ENCODE measurements at regions not wholly inside any gene's neighbourhood (a gene's known extent, or its start where the extent isn't known, plus 50 kb on each side); places are given as distances from the start of the nearest gene placed in this dataset.
A peak's percentile ranks its signal among the peaks of the same experiment; 100 is the strongest.
"Not testable (repeated sequence)": the region's sequence is repeated elsewhere in the genome, so short reads cannot be mapped to it uniquely, and the experiment has no call there.

DNA sequence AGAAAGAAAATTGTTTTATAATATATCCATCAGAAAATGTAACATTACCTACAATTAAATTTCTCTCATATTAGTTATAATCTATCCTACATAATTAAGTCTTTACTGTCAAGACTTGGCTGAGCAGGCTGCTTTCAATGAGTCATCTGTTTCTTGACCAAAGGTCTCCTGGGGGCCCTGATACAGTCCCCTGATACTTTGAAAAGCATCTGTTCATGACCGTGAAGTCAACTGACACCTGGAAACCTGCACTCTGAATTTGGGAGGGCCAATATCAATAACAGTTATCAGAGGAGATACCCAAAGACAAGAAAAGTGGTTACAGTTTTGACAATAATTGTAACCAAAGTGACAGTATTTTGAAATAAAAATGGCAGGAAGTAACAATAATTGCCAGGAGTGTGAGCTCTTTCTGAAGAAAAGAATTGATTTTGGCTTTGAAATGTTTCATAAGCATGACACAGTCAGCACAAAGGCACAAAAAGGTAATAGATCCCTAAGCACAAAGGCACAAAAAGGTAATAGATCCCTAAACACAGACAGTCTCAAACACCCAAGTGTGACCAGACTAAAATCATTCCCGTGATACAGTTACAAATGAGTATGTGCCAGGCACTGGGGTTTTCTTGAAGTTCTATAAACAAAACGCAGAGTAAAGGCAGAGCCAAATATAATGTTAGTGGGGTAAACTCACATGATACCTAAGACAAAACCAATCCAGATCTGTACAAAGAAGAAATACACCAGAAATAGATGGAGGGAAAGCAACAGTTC is 260.7 kb downstream of the PLOD2 start:
- DNase-seq (ENCODE audit: low read depth in 2 of 2): no peak

DNA sequence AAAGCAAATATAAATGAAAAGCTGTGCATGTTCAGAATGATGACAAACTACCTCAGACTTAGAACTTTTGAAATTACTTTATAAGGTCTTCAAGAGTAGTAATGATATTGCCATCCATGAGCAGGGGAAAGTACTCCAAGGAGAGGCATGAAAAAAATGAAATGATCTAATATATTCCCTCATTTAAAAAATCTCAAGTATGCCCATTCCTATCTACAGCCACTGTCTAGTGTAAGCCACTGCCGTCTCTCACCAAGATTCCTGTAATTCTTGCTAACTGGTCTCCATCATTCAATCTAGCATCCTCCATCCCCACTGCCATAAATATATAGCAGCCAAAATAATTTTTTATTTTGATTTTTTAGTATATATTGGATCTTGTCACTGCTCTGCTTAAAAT is 258.8 kb downstream of the PLOD2 start:
- no peak for DNase-seq (ENCODE audit: low read depth in 2 of 2)

DNA sequence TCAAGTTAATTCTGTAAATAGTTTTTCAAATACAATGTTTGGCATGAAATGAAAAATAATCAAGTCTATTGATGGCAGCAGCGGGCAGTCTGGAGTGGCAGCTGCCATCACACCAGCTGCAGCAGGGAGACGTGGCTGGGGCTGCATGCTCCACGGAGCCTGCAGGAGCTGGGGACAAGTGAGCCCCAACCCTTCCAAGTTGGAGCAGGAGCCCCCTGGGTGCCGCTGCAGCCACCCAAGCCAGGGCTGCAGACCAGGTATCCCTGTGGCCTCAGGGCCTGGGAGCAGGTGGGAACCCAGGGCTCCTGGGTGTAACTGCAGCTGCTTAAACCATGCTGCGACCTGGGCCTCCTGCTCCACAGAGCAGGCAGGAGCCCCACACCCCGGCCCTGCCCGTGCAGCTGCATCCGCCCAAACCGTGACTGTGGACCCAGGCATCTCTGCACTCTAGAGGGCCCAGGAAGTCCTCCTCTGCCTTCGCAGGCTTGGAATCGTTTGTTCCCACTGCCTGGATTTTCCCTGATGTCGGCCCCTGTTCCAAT is 257.4 kb downstream of the PLOD2 start:
- DNase-seq (ENCODE audit: low read depth in 2 of 2): no peak

GRCh38 chr3:145904138-145904537 is 256.8 kb downstream of the PLOD2 start:
- no peak for DNase-seq (ENCODE audit: low read depth in 2 of 2)

GRCh38 chr3:145906301-145906700 is 254.7 kb downstream of the PLOD2 start:
- no peak for DNase-seq (ENCODE audit: low read depth in 2 of 2)

DNA sequence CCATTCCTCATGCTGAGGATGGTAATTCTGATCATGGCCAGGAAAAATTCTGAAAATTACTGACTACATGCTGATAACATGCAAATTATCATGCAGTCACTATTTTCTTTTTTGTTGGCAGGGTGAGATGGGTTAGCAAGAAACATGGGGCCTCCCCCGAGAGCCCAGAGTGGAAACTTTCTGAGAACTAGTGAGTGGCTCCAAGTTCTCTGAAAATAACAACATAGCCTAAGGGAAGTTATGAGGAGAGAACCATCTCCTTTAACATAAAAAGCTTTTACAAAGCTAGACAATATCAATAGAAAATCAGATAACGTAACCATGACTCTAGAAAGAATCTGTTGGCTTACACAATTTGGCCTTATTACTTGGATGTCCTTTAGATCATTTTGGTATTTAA is 254.2 kb downstream of the PLOD2 start:
- DNase-seq (ENCODE audit: low read depth in 2 of 2): no peak

DNA sequence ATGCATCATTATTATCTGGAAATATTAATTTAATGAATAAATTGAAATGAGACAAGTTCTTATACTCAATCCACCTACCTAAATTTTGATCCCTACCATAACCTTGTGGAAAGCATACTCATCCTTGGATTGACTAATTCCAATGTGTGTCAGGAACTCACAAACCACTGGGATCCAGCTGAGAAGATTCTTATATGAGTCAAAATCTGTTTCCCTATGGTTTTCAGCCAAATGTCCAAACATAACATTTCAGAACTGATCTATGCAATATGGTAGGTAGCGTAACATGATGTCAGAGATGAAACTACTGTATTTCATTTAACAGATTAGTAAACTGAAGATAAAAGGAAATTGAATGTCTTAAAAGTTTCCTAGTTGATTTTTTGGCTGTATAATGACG is 250.0 kb downstream of the PLOD2 start:
- no peak for DNase-seq (ENCODE audit: low read depth in 2 of 2)

GRCh38 chr3:145915787-145916186 is 245.2 kb downstream of the PLOD2 start:
- no peak for DNase-seq (ENCODE audit: low read depth in 2 of 2)

DNA sequence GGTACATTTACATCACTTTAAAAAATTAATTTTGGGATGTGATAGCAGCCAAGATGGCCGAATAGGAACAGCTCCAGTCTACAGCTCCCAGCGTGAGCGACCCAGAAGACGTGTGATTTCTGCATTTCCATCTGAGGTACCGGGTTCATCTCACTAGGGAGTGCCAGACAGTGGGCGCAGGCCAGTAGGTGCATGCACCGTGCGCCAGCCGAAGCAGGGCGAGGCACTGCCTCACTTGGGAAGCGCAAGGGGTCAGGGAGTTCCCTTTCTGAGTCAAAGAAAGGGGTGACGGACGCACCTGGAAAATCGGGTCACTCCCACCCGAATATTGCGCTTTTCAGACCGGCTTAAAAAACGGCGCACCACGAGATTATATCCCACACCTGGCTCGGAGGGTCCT is 233.2 kb downstream of the PLOD2 start:
- DNase-seq (ENCODE audit: low read depth in 2 of 2): not testable (repeated sequence)

GRCh38 chr3:145936971-145937370 is 224.0 kb downstream of the PLOD2 start:
- peak; percentile 56 to 62 for DNase-seq (ENCODE audit: low read depth in 2 of 2)

GRCh38 chr3:145939431-145939830 is 221.6 kb downstream of the PLOD2 start:
- DNase-seq (ENCODE audit: low read depth in 2 of 2): no peak

DNA sequence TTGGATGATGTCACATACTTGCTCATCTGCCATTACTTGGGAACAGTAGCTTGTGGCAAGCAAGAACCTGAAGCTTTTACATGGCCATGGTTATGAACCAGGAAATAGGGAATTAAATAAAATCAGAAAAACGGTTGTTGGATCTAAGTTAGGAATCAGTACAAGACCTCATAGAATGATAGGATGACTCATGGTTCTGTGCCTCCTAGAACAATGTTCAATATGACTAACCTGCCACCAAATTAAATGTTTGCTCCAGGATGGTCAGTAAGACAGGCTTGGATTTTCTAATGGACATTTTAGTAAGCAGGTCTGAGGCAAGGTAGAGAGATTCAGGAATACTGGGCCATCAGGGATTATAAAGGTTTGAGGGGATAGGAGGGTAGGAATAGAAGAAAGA is 218.9 kb downstream of the PLOD2 start:
- DNase-seq (ENCODE audit: low read depth in 2 of 2): no peak

DNA sequence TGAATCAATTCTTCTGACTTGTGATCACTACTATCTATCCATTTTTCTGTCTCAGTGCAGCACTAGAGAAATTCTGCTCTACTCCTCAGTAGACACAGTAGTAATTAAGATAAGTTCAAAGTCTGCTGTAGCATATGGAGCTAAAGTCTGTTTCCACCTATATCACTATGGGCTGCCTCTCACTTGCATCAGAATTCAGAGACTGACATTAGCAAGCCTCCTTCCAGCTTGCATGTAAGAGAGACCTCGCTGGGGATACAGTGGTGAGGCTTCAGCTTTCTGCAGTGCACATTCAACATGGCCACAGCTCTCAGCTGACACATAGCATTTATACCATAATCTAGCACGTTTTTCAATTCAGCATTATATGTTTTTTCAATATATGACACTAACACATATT is 217.0 kb downstream of the PLOD2 start:
- no peak for DNase-seq (ENCODE audit: low read depth in 2 of 2)

DNA sequence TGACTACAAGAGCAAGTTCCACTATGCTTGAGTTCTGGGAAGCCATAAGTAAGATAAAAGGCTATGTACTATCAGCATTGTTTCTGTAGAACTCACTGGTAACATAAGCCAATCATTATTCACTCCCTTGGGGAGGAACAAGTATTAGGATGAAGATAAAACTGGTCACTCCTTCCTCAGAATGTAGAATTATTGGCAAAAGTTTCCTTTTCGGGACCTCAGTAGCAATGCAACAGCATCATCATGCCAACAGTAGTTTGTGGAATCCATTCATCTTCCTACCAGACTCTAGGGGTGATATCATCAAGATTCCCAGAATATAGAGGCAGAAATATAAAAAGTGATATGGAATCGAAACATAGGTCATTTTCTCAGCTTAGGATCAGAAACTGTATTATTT is 209.5 kb downstream of the PLOD2 start:
- DNase-seq (ENCODE audit: low read depth in 2 of 2): no peak

- peak; percentile 97 to 98 for DNase-seq (ENCODE audit: low read depth in 2 of 2)
Measured at GRCh38 chr3:145952536-145952935, 208.4 kb downstream of the PLOD2 start.

DNA sequence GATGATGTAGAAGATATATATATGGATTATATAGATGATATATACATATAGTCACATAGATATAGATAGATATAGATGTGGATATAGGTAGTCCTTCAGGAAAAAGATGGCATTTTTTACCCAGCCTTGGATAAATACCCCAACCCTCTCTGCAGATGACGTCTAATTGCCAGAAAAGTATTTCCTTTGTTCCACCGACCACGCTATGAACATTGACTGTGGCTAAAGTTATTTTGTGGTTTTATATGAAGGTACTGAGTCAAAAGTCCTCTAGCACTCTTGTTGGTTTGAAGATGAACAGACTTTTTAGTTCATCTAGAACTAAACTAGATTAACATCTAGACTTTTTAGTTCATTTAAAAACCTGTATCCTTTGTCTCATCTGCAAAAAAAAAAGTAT is 207.7 kb downstream of the PLOD2 start:
- DNase-seq (ENCODE audit: low read depth in 2 of 2): no peak

DNA sequence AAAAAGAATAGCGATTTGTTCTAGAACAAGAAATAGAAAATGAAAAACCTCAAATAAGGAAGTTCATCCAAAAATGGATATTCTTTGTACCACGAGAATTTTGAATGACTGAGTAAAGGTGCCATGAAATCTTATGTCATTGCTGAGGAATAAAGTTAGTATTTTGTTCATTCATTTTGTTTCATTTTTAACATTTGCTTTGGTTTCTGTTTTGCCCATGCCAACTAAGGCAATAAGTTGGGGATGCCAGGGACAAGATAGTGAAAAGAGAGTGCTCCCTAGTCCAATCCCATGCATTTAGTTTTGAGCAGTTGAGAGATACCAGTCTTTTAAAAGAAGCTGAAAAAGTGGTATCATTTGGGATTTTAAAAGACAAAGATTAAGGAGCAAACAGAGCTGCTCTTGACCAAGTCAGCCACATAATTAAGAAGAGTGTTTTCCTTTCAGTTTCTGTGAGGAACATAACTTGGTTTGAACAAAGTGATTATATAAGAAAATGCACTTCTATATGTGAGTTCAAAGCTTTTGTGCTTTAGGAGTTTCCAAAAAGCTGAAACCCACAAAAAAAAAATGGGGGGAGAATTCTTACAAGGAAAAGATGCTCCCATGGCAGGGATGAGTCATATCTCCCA is 201.4 kb downstream of the PLOD2 start:
- DNase-seq (ENCODE audit: low read depth in 2 of 2): no peak

- no peak for DNase-seq (ENCODE audit: low read depth in 2 of 2)
Measured at GRCh38 chr3:145963111-145963510, 197.9 kb downstream of the PLOD2 start.

DNA sequence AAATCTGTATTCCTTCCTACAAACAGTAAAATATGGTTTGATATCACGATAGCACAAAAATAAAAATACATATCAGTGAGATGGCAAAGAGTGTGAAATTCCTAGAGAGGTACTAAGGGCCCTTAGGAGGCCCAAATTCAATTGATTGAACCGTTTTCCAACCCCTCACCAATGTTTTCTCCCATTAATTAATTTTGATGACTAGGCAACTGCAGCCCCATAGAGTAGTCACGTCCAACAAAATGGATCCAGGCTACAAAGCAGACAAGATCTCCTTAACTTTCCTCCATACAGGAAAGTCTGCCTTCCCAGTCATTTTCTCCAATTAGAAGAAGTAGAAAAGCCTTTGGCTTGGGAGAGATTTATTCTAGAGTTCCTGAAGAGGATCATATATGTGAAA is 193.9 kb downstream of the PLOD2 start:
- no peak for DNase-seq (ENCODE audit: low read depth in 2 of 2)

DNA sequence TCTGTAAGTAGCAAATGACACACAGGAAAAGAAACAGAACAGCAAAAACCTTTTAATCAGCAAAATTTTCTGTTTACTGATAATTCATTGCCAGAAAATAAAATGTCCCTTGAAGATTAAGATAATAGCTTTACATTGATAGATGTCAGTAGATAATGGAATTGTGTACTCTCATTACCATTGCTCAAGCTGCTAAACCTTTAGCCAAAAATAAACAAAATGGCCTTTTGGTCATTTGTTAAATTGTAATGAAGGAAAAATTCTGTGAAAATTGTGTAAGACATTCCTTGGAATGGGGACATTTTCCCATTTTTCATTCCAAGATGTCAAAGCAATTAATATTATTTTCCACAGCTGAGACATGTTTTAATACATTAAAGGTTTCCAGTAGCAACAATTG is 189.8 kb downstream of the PLOD2 start:
- no peak for DNase-seq (ENCODE audit: low read depth in 2 of 2)

GRCh38 chr3:145972851-145973250 is 188.1 kb downstream of the PLOD2 start:
- no peak for DNase-seq (ENCODE audit: low read depth in 2 of 2)

- peak; percentile 26 to 27 for DNase-seq (ENCODE audit: low read depth in 2 of 2)
Measured at GRCh38 chr3:145981056-145981455, 179.9 kb downstream of the PLOD2 start.

GRCh38 chr3:145983101-145983500 is 177.9 kb downstream of the PLOD2 start:
- DNase-seq (ENCODE audit: low read depth in 2 of 2): no peak
